ENCODE measurements at regions not wholly inside any gene's neighbourhood (a gene's known extent, or its start where the extent isn't known, plus 50 kb on each side); places are given as distances from the start of the nearest gene placed in this dataset.

- DNase-seq, result no peak
Measured at GRCh38 chr14:98826618-98827017, 445.4 kb downstream of the BCL11B start.

- no peak for DNase-seq
Measured at GRCh38 chr14:98834119-98834518, 437.9 kb downstream of the BCL11B start.

- DNase-seq, result no peak
Measured at GRCh38 chr14:98835051-98835824, 436.8 kb downstream of the BCL11B start.

DNA sequence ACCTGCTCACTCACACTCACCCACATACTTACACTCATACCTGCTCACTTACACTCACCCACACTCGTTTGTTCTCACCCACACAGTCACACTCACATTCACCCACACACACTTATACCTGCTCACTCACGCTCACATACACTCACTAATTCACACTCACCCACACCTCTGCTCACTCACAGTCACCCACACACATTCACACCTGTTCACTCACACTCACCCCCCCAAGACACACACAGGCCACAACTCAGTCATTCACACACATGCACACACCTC lies 436.2 kb downstream of the BCL11B start:
- DNase-seq, result no peak

- DNase-seq, result no peak
Measured at GRCh38 chr14:98840091-98840490, 431.9 kb downstream of the BCL11B start.

GRCh38 chr14:98840511-98840910 lies 431.5 kb downstream of the BCL11B start:
- no peak for DNase-seq

DNA sequence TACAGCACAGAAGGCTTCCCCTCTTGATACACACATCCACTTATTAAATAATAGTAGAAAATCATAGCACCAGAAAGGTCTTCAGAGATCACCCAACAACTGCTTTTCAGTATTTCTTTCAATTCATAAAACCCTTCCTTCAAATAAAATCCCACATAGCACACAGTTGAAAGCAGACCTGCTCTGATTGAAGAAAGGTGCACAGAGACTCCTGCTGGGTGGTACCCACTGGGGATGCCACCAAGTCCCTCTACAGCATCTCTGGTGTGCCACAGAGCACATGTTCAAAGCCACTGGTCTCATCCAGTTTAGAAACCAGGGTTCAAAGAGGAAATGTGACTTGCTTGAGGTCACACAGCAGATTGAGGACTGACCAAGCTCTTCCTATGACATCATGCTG lies 427.5 kb downstream of the BCL11B start:
- no peak for DNase-seq

DNA sequence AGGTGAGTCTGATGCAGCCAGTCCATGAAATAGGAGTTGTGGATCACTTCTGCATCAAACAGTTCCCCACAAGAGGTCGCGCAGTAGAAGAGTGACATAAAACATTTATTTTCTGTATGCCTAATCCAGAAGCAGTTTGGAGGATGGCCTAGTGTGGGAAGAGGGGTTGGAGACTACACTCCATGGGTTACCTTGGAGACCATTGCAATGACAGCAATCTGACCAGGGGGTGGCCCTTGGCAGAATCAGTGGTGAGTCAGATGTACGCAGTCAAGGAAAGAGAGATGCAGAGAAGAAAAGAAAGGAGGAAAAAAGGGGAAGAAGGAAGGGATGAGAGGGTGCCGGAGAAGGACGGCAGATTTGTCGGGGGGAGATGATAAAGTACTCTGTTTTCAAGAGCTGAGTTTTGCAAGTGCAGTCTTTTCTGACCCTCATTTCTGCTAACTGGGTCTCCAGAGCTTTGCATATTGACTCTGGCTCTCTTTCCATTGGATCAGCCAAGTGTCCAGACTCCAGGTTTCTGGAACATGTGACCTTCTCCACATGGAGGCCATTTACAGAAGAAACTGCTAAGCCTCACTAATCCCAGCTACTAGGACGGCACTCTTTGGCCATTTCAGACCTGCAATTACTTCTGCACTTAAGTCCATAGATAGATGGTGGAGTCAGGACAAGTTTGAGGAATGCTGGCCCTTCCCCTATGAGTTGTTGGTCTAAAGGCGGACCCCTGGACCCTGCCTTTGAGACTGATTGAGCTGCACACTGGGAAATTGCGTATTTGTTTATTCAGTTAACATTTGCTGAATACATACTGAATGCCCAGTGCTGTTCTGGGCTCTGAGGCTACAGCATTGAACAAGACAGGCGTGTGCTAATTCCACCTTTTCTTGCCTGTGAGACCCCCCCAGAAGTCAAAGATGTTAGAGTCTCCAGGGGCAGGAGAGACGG lies 424.2 kb downstream of the BCL11B start:
- DNase-seq, result no peak

DNA sequence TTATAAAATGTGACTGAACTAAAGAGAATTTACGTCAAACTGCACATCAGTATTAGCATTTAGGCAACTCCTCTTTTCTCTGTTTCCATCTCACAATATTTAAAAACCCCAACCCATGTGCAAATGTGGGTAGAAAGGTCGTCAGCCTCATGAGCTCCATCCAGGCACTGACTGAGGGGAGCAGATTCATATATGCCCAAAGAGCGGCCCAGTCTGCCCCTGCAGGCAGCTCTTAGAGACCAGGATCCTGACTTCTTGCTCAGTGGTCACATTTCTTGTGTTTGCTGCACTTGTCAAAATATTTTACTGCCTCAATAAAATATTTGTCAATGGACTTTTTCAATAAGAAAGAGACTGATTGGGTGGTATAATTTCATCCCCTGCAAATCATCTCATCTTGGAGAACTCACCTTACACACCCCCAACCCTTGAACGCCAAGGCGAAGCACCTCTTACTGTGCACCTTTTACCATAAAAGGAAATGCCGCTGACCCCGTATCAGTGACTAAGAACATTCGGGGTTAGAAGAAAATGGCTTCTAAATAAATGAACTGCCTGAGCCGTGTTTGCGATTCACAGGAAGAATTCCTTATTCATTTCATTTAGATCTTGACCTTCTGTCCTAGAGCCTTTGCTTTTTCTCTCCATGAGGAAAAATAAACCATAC lies 418.8 kb downstream of the BCL11B start:
- DNase-seq, result no peak

- DNase-seq, result no peak
Measured at GRCh38 chr14:98855926-98856715, 415.9 kb downstream of the BCL11B start.

- no peak for DNase-seq
Measured at GRCh38 chr14:98858158-98858557, 413.8 kb downstream of the BCL11B start.

DNA sequence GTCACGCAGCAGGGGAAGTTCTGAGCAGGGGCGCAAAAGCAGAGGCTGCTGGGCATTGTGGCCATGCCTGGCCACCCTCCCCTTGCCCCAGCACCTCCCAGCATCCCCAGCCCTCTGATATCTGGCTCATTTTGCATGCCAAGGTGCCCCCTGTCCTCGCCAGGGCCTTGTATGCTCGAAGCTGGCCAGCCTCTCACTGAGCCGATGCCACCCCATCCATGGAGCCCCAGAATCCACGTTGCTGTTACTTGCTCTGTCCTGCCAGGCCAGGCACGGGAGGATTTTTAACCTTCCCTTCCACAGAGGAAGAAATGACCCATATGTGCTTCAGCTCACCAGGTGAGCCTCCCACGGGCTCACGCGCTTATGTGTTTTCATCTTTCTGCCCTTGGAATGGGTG lies 413.4 kb downstream of the BCL11B start:
- no peak for DNase-seq

DNA sequence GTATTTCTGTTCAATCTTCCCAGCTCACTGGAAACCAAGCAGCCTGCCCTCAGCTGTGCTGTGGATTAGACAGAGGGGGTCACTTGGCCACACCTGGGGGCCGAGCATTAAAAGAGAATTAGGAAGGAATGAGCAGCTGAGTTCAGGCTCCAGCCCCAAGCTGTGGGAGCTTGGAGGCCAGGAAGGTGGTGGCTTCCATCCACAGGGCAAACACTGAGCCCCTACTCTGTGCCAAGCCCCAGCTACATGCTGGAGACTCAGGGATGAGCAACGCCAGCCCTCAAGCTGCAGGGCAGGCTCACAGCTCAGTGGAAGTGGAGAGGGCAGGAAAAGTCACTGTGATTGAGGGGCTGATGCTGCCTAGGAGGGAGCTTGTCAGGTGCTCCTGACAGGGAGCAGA lies 412.7 kb downstream of the BCL11B start:
- DNase-seq, result no peak

- DNase-seq, result no peak
Measured at GRCh38 chr14:98864211-98864610, 407.8 kb downstream of the BCL11B start.

GRCh38 chr14:98867146-98867545 lies 404.9 kb downstream of the BCL11B start:
- DNase-seq, result no peak

DNA sequence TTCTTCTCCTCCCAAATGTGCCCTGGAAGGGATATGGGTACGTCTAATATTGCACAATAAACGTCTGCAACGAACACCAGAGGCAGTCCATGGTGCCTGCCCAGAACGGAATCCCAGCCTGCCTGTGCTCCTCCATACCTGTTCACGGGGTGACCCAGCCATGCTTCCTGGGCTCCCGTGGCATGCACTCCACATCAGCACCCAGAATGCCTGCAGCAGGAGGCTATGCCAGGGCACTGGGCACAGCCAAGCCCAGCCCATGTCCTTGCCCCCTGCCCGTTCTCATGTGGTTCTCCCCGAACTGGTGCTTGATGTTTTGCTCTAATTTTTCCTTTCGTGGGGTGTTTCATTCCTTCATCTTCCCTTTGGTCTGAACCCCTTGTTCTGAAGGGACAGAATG lies 404.3 kb downstream of the BCL11B start:
- DNase-seq, result no peak

DNA sequence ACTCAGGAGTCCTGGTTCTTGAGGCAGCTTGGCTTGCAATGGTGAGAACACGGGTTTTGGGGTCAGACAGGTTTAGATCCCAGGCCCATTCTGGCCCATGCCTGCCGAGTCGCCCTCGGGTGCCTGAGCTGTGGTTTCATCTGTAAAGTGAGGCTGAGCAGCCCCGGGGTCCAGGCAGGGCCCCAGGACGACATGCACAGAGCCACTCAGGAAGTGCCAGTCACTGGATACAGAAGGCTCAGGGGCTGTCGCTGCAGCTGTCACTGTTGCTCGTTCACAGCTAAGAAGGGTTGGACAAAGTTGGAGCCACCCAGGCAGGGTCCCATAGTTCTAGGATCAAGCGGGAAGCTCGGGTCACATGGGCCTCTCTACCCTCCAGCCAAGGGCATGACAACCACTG lies 403.1 kb downstream of the BCL11B start:
- DNase-seq, result no peak

GRCh38 chr14:98871796-98872195 lies 400.2 kb downstream of the BCL11B start:
- DNase-seq, result no peak

DNA sequence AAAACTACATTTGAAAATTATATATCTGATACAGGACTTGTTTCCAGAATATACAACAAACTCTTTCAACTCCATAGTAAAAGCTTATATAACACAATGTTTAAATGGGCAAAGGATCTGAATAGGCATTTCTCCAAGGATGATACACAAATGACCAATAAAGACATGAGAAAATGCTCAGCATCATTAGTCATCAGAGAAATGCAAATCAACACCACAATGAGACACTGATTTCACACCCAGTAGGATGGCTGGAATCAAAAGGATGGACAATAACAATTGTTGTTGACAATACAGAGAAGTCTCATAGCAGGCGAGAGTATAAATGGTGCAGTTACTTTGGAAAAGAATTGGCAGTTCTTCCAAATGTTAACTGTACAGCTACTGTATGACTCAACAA lies 394.9 kb downstream of the BCL11B start:
- no peak for DNase-seq

GRCh38 chr14:98878282-98878681 lies 393.7 kb downstream of the BCL11B start:
- no peak for DNase-seq

DNA sequence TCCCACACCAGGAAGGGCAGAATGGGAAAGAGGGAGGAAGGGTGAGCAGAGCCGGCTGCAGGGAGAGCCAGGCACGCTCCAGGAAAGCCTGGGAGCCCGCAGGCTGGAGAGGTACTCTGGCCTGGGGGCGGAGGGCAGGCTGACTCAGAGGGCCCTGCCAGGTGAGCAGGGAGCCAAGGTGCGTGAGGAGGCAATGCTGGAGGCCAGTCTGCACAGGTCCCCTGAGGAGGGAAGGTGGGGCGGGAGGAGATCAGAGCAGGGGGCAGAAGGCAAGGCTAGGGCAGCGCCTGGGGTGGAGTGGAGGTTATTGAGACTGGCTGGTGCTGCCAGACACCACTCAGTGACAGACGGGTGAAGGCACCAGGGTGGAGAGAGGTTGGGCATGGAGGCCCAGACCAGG lies 385.0 kb downstream of the BCL11B start:
- DNase-seq, result no peak

DNA sequence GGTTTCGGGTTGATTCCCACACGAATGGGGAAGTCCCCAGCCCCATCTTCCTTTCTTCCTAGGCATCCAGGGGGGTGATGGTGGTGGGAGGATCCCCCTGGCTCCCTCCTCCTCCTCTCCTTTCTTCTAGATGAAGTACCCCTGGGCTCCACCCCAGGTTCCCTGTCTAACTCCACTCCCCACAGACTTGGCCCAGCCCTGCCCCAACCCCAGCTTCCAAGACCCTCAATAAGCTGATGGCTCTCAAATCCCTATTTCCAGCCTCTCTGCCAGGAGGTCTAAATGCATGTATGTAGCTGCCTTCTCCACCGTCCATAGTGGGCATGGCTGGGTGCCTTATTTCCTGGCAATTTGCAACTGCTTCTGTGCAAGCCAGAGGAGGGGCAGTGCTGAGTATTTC lies 383.7 kb downstream of the BCL11B start:
- no peak for DNase-seq
